Activated B cell treated with CpG ODN at 0.5 μM for 24 hours (primary cell): ENCODE measurements at regions not wholly inside any gene's neighbourhood (a gene's known extent, or its start where the extent isn't known, plus 50 kb on each side); places are given as distances from the start of the nearest gene placed in this dataset.

Experiments
- ATAC-seq: fragments of 200-7000 bp; cut with Tn5 transposase; one replicate; pipeline ENCODE4 v1.10.0; 2021; ENCODE audit warnings: low read depth, mild to moderate bottlenecking, moderate library complexity
- CTCF ChIA-PET: fragments of 350-600 bp; sonication (Branson Sonifier 250); formaldehyde crosslinking; loops from one replicate; lab custom pipeline; 2021; ENCODE audit warnings: antibody characterized with exemption; lab: Charles Lee
- POLR2A ChIA-PET: fragments of 350-600 bp; sonication (Branson Sonifier 250); formaldehyde crosslinking; loops from one replicate; lab custom pipeline; 2021; ENCODE audit warnings: antibody characterized with exemption; lab: Charles Lee
- DNase-seq: peaks from one replicate; pipeline ENCODE4 v3.0.0; 2022
- H3K27ac Mint-ChIP-seq: one replicate; pipeline ENCODE4 v1.8.0; 2020; ENCODE audit warnings: mixed read lengths
- H3K27me3 Mint-ChIP-seq: one replicate; pipeline ENCODE4 v1.8.0; 2021; ENCODE audit warnings: mixed read lengths
- H3K36me3 Mint-ChIP-seq: one replicate; pipeline ENCODE4 v1.8.0; 2021; ENCODE audit warnings: low read depth, mixed read lengths
- H3K4me1 Mint-ChIP-seq: one replicate; pipeline ENCODE4 v1.8.0; 2021; ENCODE audit warnings: mixed read lengths
- H3K4me3 Mint-ChIP-seq: one replicate; pipeline ENCODE4 v1.8.0; 2020; ENCODE audit warnings: mild to moderate bottlenecking, mixed read lengths
- H3K9me3 Mint-ChIP-seq: one replicate; pipeline ENCODE4 v1.8.0; 2020; ENCODE audit warnings: mixed read lengths
- intact Hi-C: fragments of 100-400 bp; cut with micrococcal nuclease; formaldehyde crosslinking; loops from one replicate; pipeline ENCODE4 v1.15.1; 2024
- TF ChIP-seq, protein P1 (sequence below): fragments of 200-600 bp; IDR thresholded peaks from one replicate; pipeline ENCODE4 v1.8.0; 2022; ENCODE audit warnings: antibody characterized with exemption, mild to moderate bottlenecking

DNA sequence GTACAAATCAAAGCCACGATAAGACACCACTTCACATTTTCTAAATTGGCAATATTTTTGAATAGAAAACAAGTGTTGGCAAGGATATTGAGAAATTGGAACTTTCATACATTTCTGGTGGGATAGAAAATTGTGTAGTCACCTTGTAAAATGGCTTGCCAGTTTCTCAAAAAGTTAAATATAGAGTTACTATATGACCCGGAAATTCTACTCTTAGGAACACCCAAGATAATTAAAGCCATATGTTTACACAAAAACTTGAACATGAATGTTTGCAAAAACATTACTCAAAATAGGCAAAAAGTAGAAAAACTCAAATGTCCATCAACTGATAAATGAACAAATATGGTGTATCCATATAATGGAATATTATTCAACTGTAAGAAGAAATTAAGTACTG, 552.5 kb downstream of the TBC1D4 start:
- intact Hi-C loops, result no loop called here
- Mint-ChIP-seq H3K4me1 (no peaks in the 10 kb centered on the region), H3K36me3 (no peaks in the 10 kb centered on the region), H3K27me3 (no peaks in the 10 kb centered on the region), H3K27ac (no peak overlapping the region), H3K9me3 (peaks cover 2% of the 10 kb centered on the region), H3K4me3 (no peak overlapping the region)
- ATAC-seq (no peak), DNase-seq (no peak)
- TF ChIP-seq, protein P1, sequence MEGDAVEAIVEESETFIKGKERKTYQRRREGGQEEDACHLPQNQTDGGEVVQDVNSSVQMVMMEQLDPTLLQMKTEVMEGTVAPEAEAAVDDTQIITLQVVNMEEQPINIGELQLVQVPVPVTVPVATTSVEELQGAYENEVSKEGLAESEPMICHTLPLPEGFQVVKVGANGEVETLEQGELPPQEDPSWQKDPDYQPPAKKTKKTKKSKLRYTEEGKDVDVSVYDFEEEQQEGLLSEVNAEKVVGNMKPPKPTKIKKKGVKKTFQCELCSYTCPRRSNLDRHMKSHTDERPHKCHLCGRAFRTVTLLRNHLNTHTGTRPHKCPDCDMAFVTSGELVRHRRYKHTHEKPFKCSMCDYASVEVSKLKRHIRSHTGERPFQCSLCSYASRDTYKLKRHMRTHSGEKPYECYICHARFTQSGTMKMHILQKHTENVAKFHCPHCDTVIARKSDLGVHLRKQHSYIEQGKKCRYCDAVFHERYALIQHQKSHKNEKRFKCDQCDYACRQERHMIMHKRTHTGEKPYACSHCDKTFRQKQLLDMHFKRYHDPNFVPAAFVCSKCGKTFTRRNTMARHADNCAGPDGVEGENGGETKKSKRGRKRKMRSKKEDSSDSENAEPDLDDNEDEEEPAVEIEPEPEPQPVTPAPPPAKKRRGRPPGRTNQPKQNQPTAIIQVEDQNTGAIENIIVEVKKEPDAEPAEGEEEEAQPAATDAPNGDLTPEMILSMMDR, result no peak
- ChIA-PET POLR2A (no interaction called here), CTCF (no interaction called here)

DNA sequence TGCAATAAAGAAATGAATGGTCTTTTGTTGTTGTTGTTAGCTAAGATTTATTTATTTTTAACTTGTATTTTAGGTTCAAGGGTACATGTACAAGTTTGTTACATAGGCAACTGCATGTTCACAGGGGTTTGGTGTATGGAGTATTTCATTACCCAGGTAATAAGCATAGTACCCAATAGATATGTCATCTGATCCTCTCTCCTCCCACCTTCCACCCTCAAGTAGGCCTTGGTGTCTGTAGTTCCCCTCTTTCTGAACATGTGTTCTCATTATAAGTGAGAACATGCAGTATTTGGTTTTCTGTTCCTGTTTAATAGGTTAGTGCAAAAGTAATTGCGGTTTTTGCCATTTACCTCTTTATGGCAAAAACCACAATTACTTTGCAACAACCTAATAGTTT, 554.1 kb downstream of the TBC1D4 start:
- intact Hi-C loops, result no loop called here
- TF ChIP-seq, protein P1, result no peak
- DNase-seq (no peak), ATAC-seq (no peak)
- no peak overlapping the region for H3K27ac Mint-ChIP-seq
- H3K36me3 Mint-ChIP-seq, result no peaks in the 10 kb centered on the region
- ChIA-PET CTCF (no interaction called here), POLR2A (no interaction called here)
- H3K27me3 Mint-ChIP-seq, result no peaks in the 10 kb centered on the region
- H3K9me3 Mint-ChIP-seq, result peaks cover 2% of the 10 kb centered on the region
- H3K4me3 Mint-ChIP-seq, result no peak overlapping the region
- H3K4me1 Mint-ChIP-seq, result no peaks in the 10 kb centered on the region

DNA sequence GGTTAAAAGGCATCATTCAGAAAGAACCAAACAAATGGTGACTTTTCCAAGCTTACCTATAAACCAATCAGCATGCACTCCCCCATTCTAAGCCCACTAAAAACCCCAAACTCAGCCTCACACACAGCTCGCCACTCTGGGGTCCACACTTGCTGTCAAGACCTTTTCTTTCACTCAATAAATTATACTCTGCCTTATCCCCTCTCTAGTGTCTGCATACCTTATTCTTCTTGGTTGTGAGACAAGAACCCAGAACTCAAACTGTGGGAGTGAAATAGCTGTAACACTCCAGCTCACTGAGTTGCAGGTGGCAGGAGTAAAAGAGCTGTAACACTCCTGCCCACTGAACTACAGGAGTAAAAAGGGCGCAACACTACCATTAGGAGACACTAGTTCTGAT, 559.0 kb downstream of the TBC1D4 start:
- Mint-ChIP-seq H3K9me3 (peaks cover 2% of the 10 kb centered on the region), H3K36me3 (no peaks in the 10 kb centered on the region), H3K27me3 (no peaks in the 10 kb centered on the region), H3K27ac (no peak overlapping the region), H3K4me3 (no peak overlapping the region), H3K4me1 (no peaks in the 10 kb centered on the region)
- intact Hi-C loops, result no loop called here
- no peak for ATAC-seq
- ChIA-PET POLR2A (no interaction called here), CTCF (no interaction called here)
- TF ChIP-seq, protein P1, result no peak
- DNase-seq, result no peak

DNA sequence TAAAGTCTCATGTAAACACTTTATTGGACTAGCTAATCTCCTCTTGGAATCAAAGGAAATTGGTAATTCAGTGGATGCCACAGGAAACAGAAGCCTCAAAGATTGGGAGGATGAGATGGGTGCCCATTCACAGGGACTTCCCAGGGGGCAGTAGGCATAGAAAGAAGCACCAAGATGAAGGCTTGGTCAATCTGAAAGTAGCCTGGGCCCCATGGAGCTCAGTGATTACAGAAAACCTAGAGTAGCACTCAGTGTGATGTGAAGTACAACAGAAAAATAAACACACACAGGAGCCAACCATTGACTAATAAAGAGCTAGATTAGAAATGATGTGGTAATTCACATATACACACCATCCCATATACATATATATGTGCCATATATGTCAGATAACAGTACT, 560.6 kb downstream of the TBC1D4 start:
- Mint-ChIP-seq H3K27ac (no peak overlapping the region), H3K36me3 (no peaks in the 10 kb centered on the region), H3K4me3 (no peak overlapping the region), H3K9me3 (peaks cover 2% of the 10 kb centered on the region), H3K4me1 (no peaks in the 10 kb centered on the region), H3K27me3 (no peaks in the 10 kb centered on the region)
- DNase-seq (no peak), ATAC-seq (no peak)
- ChIA-PET POLR2A (no interaction called here), CTCF (no interaction called here)
- intact Hi-C loops, result no loop called here
- TF ChIP-seq, protein P1, result no peak

DNA sequence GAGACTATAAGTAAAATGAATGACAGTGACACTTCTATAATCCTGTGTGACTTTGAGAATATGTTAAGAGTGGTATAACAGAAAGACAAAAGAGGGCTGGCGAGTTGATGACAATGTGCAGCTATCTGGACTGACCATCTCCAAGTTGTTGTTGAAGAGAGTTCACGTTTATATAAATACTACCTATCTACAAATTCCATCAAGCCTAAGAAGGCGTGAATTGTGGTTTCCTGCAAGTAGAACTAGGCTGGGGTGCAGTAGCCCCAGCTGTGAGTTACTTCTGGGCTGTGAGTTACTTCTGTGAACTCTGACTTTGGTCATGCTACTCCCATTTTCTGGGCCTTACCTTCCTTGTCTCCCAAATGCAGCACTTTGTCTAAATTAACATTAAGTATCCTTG, 561.0 kb downstream of the TBC1D4 start:
- Mint-ChIP-seq H3K4me1 (no peaks in the 10 kb centered on the region), H3K9me3 (peaks cover 2% of the 10 kb centered on the region), H3K36me3 (no peaks in the 10 kb centered on the region), H3K27ac (no peak overlapping the region), H3K27me3 (no peaks in the 10 kb centered on the region), H3K4me3 (no peak overlapping the region)
- intact Hi-C loops, result no loop called here
- no peak for DNase-seq
- POLR2A ChIA-PET, result no interaction called here
- no peak for ATAC-seq
- CTCF ChIA-PET, result no interaction called here
- TF ChIP-seq, protein P1, result no peak
